ENCODE measurements at regions not wholly inside any gene's neighbourhood (a gene's known extent, or its start where the extent isn't known, plus 50 kb on each side); places are given as distances from the start of the nearest gene placed in this dataset.

DNA sequence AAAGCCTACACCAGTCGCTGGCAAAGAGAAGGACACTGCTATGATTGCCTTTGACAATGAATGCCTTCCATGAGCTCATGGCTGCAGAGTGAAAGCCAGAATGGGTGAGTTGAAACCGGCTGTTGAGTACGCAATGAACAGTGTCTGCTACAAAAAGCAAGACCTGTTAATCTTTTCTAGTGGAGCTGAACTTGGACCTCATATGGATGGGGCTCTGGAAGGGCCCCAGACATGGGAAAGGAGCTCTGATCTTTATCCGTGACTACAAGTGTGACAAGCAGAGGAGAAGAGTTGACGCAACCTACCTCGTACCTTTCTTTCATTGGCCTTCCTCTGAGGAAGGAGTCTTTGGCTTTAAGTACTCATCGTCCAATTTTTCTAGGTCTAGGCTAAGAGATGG lies 67.1 kb upstream of the TSC22D1 start:
- TF ChIP-seq, protein P1, sequence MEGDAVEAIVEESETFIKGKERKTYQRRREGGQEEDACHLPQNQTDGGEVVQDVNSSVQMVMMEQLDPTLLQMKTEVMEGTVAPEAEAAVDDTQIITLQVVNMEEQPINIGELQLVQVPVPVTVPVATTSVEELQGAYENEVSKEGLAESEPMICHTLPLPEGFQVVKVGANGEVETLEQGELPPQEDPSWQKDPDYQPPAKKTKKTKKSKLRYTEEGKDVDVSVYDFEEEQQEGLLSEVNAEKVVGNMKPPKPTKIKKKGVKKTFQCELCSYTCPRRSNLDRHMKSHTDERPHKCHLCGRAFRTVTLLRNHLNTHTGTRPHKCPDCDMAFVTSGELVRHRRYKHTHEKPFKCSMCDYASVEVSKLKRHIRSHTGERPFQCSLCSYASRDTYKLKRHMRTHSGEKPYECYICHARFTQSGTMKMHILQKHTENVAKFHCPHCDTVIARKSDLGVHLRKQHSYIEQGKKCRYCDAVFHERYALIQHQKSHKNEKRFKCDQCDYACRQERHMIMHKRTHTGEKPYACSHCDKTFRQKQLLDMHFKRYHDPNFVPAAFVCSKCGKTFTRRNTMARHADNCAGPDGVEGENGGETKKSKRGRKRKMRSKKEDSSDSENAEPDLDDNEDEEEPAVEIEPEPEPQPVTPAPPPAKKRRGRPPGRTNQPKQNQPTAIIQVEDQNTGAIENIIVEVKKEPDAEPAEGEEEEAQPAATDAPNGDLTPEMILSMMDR (IDR thresholded peaks at IDR 0.05) = no peak
- TF ChIP-seq POLR2A (IDR thresholded peaks at IDR 0.05) (no peak), POLR2AphosphoS5 (IDR thresholded peaks at IDR 0.05) (no peak)
